Natural killer cell (primary cell): ENCODE measurements at regions not wholly inside any gene's neighbourhood (a gene's known extent, or its start where the extent isn't known, plus 50 kb on each side); places are given as distances from the start of the nearest gene placed in this dataset.

ENCODE experiments used
- ATAC-seq, 3 donors: fragments of 150-1000 bp in 2 of 3; fragments of 200-7000 bp in 1 of 3; cut with Tn5 transposase; 1 replicate in 1 of 3; 2 replicates in 2 of 3; pipeline ENCODE4 v1.10.0; 2021; ENCODE audit warnings: mild to moderate bottlenecking in 2 of 3, moderate library complexity in 2 of 3
- DNase-seq, 2 donors: peaks; one replicate each; pipeline versions ENCODE4 v3.0.0 to v3.0.0-alpha.2; 2013 to 2021; ENCODE audit warnings: mixed read lengths in 1 of 2
- H3K27ac ChIP-seq: one replicate; pipeline ENCODE4 v1.5.1; 2013; ENCODE audit warnings: mild to moderate bottlenecking, low read length
- H3K27me3 ChIP-seq: one replicate; pipeline ENCODE4 v1.6.1; 2013; ENCODE audit warnings: low read length; ENCODE audit not compliant: control insufficient read depth, insufficient read depth
- H3K36me3 ChIP-seq: one replicate; pipeline ENCODE4 v1.6.1; 2013; ENCODE audit warnings: low read length; ENCODE audit not compliant: control insufficient read depth, insufficient read depth
- H3K4me1 ChIP-seq: one replicate; pipeline ENCODE4 v1.6.1; 2013; ENCODE audit warnings: low read length; ENCODE audit not compliant: control insufficient read depth, insufficient read depth
- H3K4me3 ChIP-seq: one replicate; pipeline ENCODE4 v1.5.1; 2013; ENCODE audit warnings: low read length
- H3K9me3 ChIP-seq: one replicate; pipeline ENCODE4 v1.6.1; 2013; ENCODE audit warnings: low read length; ENCODE audit not compliant: control insufficient read depth, insufficient read depth
- H3K27ac Mint-ChIP-seq, 2 donors: one replicate each; pipeline ENCODE4 v1.8.0; 2022; ENCODE audit warnings: mild to moderate bottlenecking in 2 of 2, mixed read lengths in 2 of 2, moderate library complexity in 1 of 2
- H3K27me3 Mint-ChIP-seq, 2 donors: one replicate each; pipeline ENCODE4 v1.8.0; 2022; ENCODE audit warnings: low read depth in 2 of 2, mixed read lengths in 2 of 2
- H3K36me3 Mint-ChIP-seq: one replicate; pipeline ENCODE4 v1.8.0; 2022; ENCODE audit warnings: mixed read lengths
- H3K4me1 Mint-ChIP-seq, 2 donors: one replicate each; pipeline ENCODE4 v1.8.0; 2022; ENCODE audit warnings: mixed read lengths in 2 of 2
- H3K4me3 Mint-ChIP-seq: one replicate; pipeline ENCODE4 v1.8.0; 2022; ENCODE audit warnings: mild to moderate bottlenecking, moderate library complexity, mixed read lengths
- H3K9me3 Mint-ChIP-seq, 2 donors: one replicate each; pipeline ENCODE4 v1.8.0; 2022; ENCODE audit warnings: mixed read lengths in 2 of 2
- CTCF ChIP-seq: fragments of 200-600 bp; IDR thresholded peaks from one replicate; pipeline ENCODE4 v1.8.0; 2022; ENCODE audit warnings: antibody characterized with exemption
- WGBS: methylation state at CpG from one replicate; pipeline ENCODE4 v1.1.7; 2013; ENCODE audit warnings: missing lambda C conversion rate; ENCODE audit not compliant: insufficient coverage; 5-methylcytosine and 5-hydroxymethylcytosine counted together
- intact Hi-C: fragments of 100-400 bp; cut with micrococcal nuclease; formaldehyde crosslinking; loops from one replicate; pipeline ENCODE4 v1.14.2; 2022

GRCh38 chr10:6310977-6311376 lies 108.2 kb downstream of the PFKFB3 start:
- Histone ChIP-seq H3K4me1 (no peaks in the 10 kb centered on the region), H3K36me3 (no peaks in the 10 kb centered on the region), H3K27ac (no peak overlapping the region), H3K9me3 (peaks cover 4% of the 10 kb centered on the region), H3K27me3 (no peaks in the 10 kb centered on the region), H3K4me3 (no peak overlapping the region)
- Mint-ChIP-seq H3K36me3 (no peaks in the 10 kb centered on the region), H3K9me3 (peaks cover 0 to 2% of the 10 kb centered on the region in 2 donors), H3K4me1 (no peaks in the 10 kb centered on the region), H3K4me3 (no peak overlapping the region), H3K27ac (no peak overlapping the region), H3K27me3 (peaks cover 5% of the 10 kb centered on the region in 2 donors)
- DNase-seq (no peak), ATAC-seq (no peak)
- intact Hi-C loops: loop anchor here (10.0 kb wide), 1 partner anchor 64 kb away; no protein-coding TSS in a partner anchor
- TF ChIP-seq CTCF: no peak
- 56% methylated on average over 4 of the region's 4 CpGs for WGBS

- no peak for TF ChIP-seq CTCF
- no peaks in the 10 kb centered on the region for H3K4me1 Mint-ChIP-seq
- no peak overlapping the region for H3K4me3 Mint-ChIP-seq
- WGBS: 93% methylated on average over 11 of the region's 11 CpGs
- Histone ChIP-seq H3K27ac (no peak overlapping the region), H3K27me3 (no peaks in the 10 kb centered on the region), H3K4me3 (no peak overlapping the region), H3K9me3 (peaks cover 4% of the 10 kb centered on the region), H3K4me1 (no peaks in the 10 kb centered on the region), H3K36me3 (no peaks in the 10 kb centered on the region)
- H3K36me3 Mint-ChIP-seq: no peaks in the 10 kb centered on the region
- DNase-seq (no peak), ATAC-seq (no peak)
- H3K9me3 Mint-ChIP-seq: peaks cover 0 to 2% of the 10 kb centered on the region in 2 donors
- H3K27ac Mint-ChIP-seq: no peak overlapping the region
- intact Hi-C loops: loop anchor here (10.0 kb wide), 1 partner anchor 63 kb away; no protein-coding TSS in a partner anchor
- peaks cover 7 to 8% of the 10 kb centered on the region in 2 donors for H3K27me3 Mint-ChIP-seq
Observed at GRCh38 chr10:6311700-6312330, 109.1 kb downstream of the PFKFB3 start.

- Mint-ChIP-seq H3K4me3 (no peak overlapping the region), H3K36me3 (no peaks in the 10 kb centered on the region), H3K4me1 (no peaks in the 10 kb centered on the region), H3K27me3 (peaks cover 8 to 11% of the 10 kb centered on the region in 2 donors), H3K9me3 (no peaks in the 10 kb centered on the region), H3K27ac (no peak overlapping the region)
- DNase-seq (no peak), ATAC-seq (no peak)
- TF ChIP-seq CTCF: no peak
- Histone ChIP-seq H3K27me3 (no peaks in the 10 kb centered on the region), H3K4me1 (no peaks in the 10 kb centered on the region), H3K27ac (no peak overlapping the region), H3K4me3 (no peak overlapping the region), H3K9me3 (no peaks in the 10 kb centered on the region), H3K36me3 (no peaks in the 10 kb centered on the region)
- intact Hi-C loops: loop anchor here (10.0 kb wide), 1 partner anchor 62 kb away; no protein-coding TSS in a partner anchor
- 96% methylated on average over 5 of the region's 6 CpGs for WGBS
Observed at GRCh38 chr10:6312636-6313035, 109.9 kb downstream of the PFKFB3 start.
